Renal pelvis (tissue), 1 donor: ENCODE measurements at regions not wholly inside any gene's neighbourhood (a gene's known extent, or its start where the extent isn't known, plus 50 kb on each side); places are given as distances from the start of the nearest gene placed in this dataset.
"Not testable (repeated sequence)": the region's sequence is repeated elsewhere in the genome, so short reads cannot be mapped to it uniquely, and the experiment has no call there.

Source experiments
- DNase-seq: peaks from one replicate; pipeline ENCODE4 v3.0.0-alpha.2; 2013

GRCh38 chr10:78210976-78211375 is 177.3 kb downstream of the RPS24 start:
- no peak for DNase-seq

DNA sequence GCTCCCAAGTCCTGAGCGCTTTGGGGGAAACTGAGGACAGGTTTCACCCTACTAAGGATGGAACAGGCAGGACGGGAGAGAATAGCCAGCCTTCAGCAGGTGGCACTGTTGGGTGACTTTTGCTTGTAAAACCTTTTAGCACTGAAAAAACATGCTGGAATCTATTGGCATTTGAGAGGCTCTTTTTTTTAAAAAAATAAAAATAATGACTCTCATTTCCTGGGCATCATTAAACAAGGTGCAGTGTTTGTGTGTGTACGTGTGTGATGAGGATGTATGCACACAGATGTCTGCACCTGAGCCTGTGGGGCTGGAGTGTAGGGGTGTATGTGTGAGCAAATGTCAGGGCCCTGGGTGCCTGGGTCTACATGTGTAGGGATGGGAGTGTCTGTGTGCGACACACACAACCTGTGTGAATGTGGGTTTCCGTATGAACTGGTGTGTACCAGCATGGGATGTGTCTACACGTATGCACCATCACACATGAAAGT is 177.9 kb downstream of the RPS24 start:
- DNase-seq = no peak

DNA sequence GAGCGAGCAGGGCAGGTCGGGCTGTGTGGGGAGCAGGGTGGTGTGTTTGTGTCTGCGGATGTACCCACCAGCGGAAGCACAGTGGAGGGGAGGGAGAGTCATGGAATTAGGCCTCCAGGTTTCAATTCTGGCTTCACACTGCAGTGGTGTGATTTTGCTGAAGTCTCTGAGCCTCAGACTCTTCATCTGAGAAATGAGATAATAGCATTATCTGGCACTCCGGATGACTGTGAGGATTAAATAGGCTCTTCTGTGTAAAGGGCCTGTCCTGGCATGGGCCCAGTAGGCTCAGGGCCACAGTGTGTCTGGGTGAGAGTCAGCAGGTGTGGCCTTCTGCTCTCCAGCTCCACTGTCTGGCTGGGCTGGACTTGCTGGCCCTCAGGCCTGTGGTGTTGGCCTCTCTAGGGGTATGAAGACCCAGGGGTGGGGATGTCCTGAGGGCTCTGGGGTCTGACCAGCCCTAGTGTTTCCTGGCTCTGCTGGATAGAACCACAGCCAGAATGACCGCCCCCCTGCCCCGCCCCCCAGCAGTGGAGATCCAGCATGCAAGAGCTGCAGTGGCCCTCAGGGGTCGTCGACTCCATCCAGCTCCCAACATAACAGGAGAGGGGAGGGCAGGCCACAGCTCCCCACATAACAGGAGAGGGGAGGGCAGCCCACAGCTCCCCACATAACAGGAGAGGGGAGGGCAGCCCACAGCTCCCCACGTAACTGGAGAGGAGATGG is 178.6 kb downstream of the RPS24 start:
- DNase-seq = no peak

- no peak for DNase-seq
Measured at GRCh38 chr10:78212786-78213175, 179.1 kb downstream of the RPS24 start.

DNA sequence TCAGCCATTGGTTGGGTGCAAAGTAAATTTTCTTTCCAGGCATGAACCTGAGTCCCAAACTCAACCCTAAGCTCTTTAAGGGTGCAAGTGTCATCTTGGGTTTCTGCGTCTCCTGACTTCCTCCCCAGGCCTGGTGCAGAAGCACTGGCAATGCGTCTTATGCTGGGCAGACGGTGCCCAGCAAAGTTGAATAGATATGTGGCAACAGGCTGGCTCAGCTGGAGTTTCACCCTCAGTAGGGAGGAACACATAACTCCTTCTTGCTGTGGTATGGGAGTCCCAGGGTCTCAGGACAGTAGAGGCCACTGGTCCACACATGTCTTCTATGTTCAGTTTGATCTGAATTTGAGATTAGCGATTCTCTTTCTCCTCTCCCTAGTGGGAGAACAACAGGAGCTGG is 181.3 kb downstream of the RPS24 start:
- DNase-seq = no peak

DNA sequence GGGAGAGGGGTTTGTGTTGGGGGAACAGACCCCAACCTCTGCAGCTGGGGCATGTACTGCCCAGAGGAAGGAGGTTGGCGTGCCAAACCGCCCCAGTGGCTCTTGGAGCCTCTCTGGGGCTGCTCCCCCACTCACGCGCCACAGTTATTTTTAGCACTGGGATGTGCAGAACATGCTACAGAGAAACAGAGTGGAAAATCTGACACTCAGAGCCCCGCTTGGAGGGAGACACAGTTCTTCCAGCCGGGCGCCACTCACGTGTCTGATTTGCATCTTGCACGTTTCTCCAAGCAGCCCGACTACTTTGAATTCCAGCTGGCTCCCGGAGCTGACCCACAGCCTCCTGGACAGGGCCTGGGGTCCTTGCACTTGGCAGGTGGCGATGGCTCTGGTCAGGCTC is 182.0 kb downstream of the RPS24 start:
- DNase-seq = peak; percentile 71

GRCh38 chr10:78217336-78217735 is 183.7 kb downstream of the RPS24 start:
- no peak for DNase-seq

- DNase-seq = no peak
Measured at GRCh38 chr10:78218798-78219490, 185.3 kb downstream of the RPS24 start.

DNA sequence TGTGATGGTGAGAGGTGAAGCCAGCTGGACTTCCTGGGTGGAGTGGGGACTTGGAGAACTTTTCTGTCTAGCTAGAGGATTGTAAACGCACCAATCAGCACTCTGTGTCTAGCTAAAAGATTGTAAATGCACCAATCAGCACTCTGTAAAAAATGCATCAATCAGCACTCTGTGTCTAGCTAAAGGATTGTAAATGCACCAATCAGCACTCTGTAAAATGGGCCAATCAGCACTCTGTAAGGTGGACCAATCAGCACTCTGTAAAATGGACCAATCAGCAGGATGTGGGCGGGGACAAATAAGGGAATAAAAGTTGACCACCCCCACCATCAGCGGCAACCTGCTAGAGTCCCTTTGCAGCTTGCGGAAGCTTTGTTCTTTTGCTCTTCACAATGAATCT is 185.9 kb downstream of the RPS24 start:
- DNase-seq = not testable (repeated sequence)

DNA sequence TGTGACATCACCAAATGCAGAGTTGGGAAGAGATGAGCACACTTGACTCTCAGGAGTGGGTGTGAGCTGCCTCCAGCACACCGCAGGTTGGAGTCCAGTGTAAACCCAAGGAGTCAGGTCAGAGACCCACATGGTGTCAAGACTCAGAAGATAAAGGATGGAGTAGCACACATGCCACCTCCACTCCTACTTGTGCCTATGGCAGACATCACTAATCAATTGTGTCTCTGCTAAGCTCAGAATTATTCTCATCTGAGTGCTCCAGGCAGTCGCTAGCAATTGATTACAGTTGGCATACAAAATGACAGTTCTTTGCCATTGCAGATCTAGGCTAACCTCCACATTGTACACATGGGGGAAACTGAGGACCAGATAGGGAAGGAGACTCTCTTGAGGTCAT is 187.1 kb downstream of the RPS24 start:
- DNase-seq = no peak

- DNase-seq = no peak
Measured at GRCh38 chr10:78222096-78222790, 188.6 kb downstream of the RPS24 start.

DNA sequence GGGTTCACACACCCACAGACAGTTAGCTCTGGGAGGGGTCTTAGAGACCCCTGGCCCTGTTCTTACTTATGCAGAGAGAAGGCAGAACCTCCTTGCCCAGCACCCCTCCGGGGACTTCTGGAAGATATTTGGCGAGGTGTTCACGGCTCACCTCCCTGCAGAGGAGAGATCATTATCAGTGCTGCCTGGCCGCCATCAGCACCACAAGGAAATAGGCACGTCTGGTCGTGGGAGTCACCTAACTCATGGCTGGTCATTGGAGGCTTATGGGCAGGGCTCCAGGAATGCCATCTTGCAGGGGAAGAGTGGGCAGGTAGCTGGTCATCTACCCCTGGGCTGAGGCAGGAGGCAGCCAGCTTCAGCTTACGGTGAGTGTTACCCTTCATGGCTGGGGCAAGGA is 189.4 kb downstream of the RPS24 start:
- no peak for DNase-seq

GRCh38 chr10:78224602-78225001 is 190.9 kb downstream of the RPS24 start:
- DNase-seq = no peak

DNA sequence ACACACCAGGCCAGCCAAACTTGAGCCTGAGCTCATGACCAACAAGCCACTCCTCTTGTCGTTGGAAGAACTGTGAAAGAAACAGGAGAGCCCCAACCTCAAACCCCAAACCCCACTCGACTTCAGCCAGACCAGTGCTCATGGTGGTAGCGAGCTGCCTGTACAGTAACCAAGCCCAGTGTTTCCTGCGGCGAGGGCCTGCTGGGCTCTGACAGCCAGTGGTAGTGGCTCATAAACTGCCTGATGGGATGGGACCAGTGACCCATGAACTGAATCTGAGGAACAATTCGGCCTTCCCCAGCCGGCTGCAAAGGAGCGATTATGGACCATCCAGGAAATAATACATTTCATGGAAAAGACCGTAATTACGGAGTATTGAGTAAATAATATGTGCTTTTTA is 191.9 kb downstream of the RPS24 start:
- DNase-seq = peak; percentile 76

DNA sequence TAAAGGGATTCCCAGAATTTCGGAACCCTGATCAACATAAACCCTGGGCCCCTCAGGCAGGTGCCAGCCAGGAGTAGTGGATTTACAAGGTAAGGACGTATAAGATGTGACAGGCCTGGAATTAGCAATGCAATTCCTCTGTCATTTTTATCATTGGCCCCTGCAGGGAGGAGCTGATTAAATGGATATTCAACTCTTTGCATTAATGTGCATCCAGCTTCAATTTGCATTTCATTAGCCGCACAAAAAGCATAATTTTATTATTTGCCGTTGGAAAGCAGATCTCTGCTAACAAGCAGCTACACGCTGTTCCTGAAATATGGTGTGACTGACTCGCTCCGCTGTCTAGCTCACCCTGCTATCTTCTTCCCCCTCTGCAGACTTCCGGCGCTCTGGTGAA is 195.8 kb downstream of the RPS24 start:
- DNase-seq = no peak

DNA sequence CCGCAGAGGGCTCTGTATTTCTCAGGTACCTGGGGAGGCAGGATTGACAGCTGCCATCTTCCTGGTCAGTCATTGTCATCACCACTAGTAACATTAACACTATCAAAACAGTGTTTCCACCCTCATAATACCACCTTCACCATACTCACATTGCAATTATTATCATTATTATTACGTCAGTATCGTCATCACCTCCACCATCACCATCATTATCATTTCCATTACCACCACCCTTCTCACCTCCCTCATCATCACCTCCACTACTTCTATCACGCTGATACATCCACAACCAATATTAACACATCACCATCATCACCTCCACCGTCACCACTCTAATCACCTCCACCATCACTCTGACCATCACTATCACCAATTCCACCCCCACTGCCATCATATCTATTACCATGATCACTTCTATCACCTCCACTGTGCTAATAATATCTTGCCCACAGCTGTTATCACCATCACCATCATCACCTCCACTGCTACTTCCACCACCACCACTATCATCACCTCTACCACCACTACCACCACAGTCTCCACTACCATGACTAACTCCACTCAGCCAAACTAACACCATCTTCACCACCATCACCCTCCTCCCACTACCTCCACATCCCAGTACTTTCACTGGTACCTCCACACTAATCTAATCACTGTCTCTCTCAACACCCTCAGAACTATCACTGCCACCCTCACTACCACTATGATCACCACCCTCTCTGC is 196.4 kb downstream of the RPS24 start:
- no peak for DNase-seq

GRCh38 chr10:78231327-78231726 is 197.7 kb downstream of the RPS24 start:
- no peak for DNase-seq

DNA sequence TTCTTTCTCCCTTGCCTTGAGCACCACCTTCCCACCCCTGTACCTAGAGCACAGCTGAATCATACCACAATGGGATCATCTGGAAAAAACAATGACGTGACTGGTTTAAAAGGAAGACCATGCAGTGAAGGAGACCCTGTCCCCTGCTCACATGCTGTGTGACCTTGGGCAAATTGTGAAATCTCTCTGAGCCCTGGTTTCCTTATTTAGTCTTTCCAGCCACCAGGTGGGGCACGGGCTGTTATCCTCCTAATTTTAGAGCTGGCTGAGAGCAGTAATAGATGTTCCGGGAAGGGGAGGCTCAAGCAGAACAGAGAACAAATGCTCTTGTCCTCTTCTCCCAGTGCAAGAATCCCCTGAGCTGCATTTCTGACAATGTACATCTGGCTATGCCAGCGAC is 198.3 kb downstream of the RPS24 start:
- peak; percentile 35 for DNase-seq

GRCh38 chr10:78236416-78237015 is 202.9 kb downstream of the RPS24 start:
- DNase-seq = no peak

GRCh38 chr10:78237951-78238350 is 204.3 kb downstream of the RPS24 start:
- not testable (repeated sequence) for DNase-seq

- DNase-seq = no peak
Measured at GRCh38 chr10:78247266-78247665, 213.6 kb downstream of the RPS24 start.

DNA sequence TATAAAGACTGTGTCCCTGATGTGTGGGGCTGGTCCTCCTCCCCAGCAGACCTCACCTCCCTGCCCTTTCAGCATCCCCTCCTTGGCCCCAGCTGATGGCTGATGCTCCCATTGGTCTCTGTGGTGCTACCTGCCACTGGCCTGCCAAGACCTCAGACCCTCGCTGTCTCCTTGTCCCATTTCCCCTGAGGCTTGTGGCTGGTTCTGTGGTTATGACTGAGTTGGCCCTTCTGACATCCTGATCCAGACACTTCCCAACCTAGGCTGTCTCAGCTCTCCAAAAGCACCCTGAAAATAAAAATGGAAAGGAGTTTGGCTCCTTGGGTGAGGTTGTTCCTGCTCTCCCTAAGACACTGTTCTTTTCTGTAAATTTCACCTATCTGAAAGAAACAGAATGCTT is 214.2 kb downstream of the RPS24 start:
- no peak for DNase-seq
